DOHH2 (cell line): ENCODE measurements at regions not wholly inside any gene's neighbourhood (a gene's known extent, or its start where the extent isn't known, plus 50 kb on each side); places are given as distances from the start of the nearest gene placed in this dataset.

Experiments
- H3F3A ChIP-seq: fragments of 200-600 bp; sonication (generic), shearing (Covaris generic); 2 replicates; pipeline ENCODE4 v1.6.0; 2016; ENCODE audit warnings: antibody characterized with exemption, mild to moderate bottlenecking; ENCODE audit not compliant: control insufficient read depth, insufficient read depth
- H3K27ac ChIP-seq: fragments of 200-600 bp; sonication (generic); 2 replicates; pipeline ENCODE4 v1.5.1; 2014; ENCODE audit warnings: low read depth, mild to moderate bottlenecking, low read length, moderate library complexity
- H3K27me3 ChIP-seq: fragments of 200-600 bp; sonication (generic); 2 replicates; pipeline ENCODE4 v1.6.1; 2014; ENCODE audit warnings: mild to moderate bottlenecking, low read length, mixed read lengths; ENCODE audit not compliant: control insufficient read depth
- H3K36me3 ChIP-seq: fragments of 200-600 bp; sonication (generic); 2 replicates; pipeline ENCODE4 v1.6.1; 2014; ENCODE audit warnings: mild to moderate bottlenecking, low read length, moderate library complexity, mixed read lengths; ENCODE audit not compliant: control insufficient read depth
- H3K4me1 ChIP-seq: fragments of 200-600 bp; sonication (generic); 2 replicates; pipeline ENCODE4 v1.6.1; 2014; ENCODE audit warnings: mild to moderate bottlenecking, low read length, mixed read lengths; ENCODE audit not compliant: control insufficient read depth
- H3K4me2 ChIP-seq: fragments of 200-600 bp; sonication (generic); 2 replicates; pipeline ENCODE4 v1.6.0; 2014; ENCODE audit warnings: mild to moderate bottlenecking, low read length, moderate library complexity
- H3K4me3 ChIP-seq: fragments of 200-600 bp; sonication (generic); 2 replicates; pipeline ENCODE4 v1.5.1; 2014; ENCODE audit warnings: mild to moderate bottlenecking, low read length, mixed read lengths
- H3K79me2 ChIP-seq: fragments of 200-600 bp; sonication (generic); 2 replicates; pipeline ENCODE4 v1.6.1; 2014; ENCODE audit warnings: mild to moderate bottlenecking, low read length, mixed read lengths; ENCODE audit not compliant: control insufficient read depth
- H3K9me2 ChIP-seq: fragments of 200-600 bp; sonication (generic); replicated peaks from 2 replicates; pipeline ENCODE4 v1.6.1; 2014; ENCODE audit warnings: mild to moderate bottlenecking, low read length, mixed read lengths; ENCODE audit not compliant: control insufficient read depth
- H3K9me3 ChIP-seq: fragments of 200-600 bp; sonication (generic); 2 replicates; pipeline ENCODE4 v1.6.1; 2014; ENCODE audit warnings: antibody characterized with exemption, low read length, mixed read lengths; ENCODE audit not compliant: control insufficient read depth, insufficient read depth
- H4K20me1 ChIP-seq: fragments of 200-600 bp; sonication (generic); 2 replicates; pipeline ENCODE4 v1.6.0; 2014; ENCODE audit warnings: low read depth, mild to moderate bottlenecking, antibody characterized with exemption, low read length, moderate library complexity; ENCODE audit not compliant: control insufficient read depth, insufficient read depth
- EZH2phosphoT487 ChIP-seq: fragments of 200-600 bp; sonication (generic); IDR thresholded peaks from 2 replicates; pipeline ENCODE4 v1.6.1; 2017; ENCODE audit warnings: borderline replicate concordance, mild to moderate bottlenecking, antibody characterized with exemption, low read length, moderate library complexity, mixed read lengths
- TF ChIP-seq, protein P1 (sequence below): fragments of 200-600 bp; sonication (generic); IDR thresholded peaks from one replicate; pipeline ENCODE4 v1.5.1; 2014; ENCODE audit warnings: antibody characterized with exemption, mild to moderate bottlenecking, low read depth, low read length; ENCODE audit not compliant: poor library complexity, severe bottlenecking

DNA sequence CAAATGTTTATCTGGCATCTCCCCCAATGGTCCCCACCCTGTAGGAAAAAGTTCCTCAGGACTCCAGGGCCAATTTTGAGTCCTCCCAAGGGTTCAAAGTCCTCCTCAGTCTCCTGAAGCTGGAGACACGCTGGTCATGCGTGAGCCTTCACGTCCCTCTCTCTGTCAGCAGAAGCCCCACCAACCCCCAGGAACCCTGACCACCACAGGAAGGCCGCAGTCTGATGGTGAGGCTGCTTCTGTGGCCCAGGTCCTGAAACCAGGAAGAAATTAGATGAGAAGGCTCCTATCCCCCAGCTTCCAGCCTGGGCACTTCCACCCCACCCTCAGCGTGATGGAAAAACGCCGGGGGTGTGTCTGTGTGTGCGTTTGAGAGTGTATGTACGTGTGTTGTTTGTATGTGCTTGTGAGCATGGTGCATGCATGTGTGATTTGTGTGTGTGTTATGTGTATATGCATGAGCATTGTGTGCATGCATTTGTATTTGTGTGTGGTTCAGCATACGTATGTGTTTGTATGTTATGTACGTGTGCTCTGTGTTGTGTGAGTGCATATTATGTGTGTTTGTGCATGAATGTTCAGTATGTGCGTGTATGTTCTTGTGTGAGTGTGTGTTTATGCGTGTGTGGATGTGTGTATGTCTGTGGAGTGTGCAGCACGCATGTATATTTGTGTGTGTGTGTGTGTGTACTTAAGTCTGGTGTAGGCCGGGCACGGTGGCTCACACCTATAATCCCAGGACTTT, 92.5 kb downstream of the SIK1 start:
- Histone ChIP-seq H3K36me3 (no peaks in the 10 kb centered on the region), H3K27me3 (no peaks in the 10 kb centered on the region), H4K20me1 (no peaks in the 10 kb centered on the region), H3K4me3 (no peak overlapping the region), H3K79me2 (no peaks in the 10 kb centered on the region), H3F3A (no peaks in the 10 kb centered on the region), H3K4me2 (no peak overlapping the region), H3K9me3 (peaks cover 11% of the 10 kb centered on the region; the same call in 1 of the 2 replicates), H3K4me1 (peaks cover 24% of the 10 kb centered on the region), H3K9me2 (no peaks in the 10 kb centered on the region), H3K27ac (no peak overlapping the region)
- TF ChIP-seq, protein P1, sequence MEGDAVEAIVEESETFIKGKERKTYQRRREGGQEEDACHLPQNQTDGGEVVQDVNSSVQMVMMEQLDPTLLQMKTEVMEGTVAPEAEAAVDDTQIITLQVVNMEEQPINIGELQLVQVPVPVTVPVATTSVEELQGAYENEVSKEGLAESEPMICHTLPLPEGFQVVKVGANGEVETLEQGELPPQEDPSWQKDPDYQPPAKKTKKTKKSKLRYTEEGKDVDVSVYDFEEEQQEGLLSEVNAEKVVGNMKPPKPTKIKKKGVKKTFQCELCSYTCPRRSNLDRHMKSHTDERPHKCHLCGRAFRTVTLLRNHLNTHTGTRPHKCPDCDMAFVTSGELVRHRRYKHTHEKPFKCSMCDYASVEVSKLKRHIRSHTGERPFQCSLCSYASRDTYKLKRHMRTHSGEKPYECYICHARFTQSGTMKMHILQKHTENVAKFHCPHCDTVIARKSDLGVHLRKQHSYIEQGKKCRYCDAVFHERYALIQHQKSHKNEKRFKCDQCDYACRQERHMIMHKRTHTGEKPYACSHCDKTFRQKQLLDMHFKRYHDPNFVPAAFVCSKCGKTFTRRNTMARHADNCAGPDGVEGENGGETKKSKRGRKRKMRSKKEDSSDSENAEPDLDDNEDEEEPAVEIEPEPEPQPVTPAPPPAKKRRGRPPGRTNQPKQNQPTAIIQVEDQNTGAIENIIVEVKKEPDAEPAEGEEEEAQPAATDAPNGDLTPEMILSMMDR = no peak
- TF ChIP-seq EZH2phosphoT487 = no peak

DNA sequence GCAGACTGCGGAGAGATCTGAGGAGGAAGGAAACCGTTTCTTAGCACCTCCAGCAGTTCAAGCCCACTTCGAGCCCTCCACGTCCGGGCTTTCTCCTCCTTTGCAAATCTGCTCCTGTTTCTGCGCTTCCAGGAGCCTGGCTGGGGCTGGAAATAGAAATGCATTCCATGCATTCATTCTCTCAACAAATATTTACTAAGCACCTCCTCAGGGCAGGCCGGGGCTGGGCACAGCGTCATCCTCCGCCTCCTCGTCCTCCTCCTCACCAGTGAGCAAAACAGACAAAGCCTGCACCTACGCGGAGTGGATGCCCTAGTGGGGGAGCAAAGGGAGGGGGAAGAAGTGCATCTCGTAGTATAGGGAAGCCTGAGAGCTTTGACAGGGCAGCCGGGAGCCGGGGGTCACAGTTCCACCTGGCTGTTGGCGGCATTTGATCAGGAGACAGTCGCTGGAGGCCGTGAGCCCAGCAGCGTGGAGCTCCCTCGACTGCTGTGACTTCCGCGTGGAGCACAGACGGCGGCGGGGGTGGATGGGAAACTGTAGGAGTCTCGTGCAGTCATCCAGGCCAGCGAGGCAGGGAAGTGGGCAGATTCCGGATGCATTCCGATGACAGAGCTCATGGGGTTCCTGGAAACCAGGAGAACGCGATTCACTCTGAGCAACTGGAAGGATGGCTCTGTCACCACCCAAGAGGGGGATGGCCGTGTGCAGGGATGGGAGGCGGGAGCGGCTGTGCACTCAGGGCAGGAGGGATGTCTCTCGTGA, 93.5 kb downstream of the SIK1 start:
- H3K79me2 ChIP-seq = no peaks in the 10 kb centered on the region
- H3K4me2 ChIP-seq = no peak overlapping the region
- H3K27me3 ChIP-seq = no peaks in the 10 kb centered on the region
- H3F3A ChIP-seq = no peaks in the 10 kb centered on the region
- TF ChIP-seq EZH2phosphoT487 = no peak
- TF ChIP-seq, protein P1 = no peak
- H3K4me1 ChIP-seq = peaks cover 15% of the 10 kb centered on the region
- peaks cover 11% of the 10 kb centered on the region; the same call in 1 of the 2 replicates for H3K9me3 ChIP-seq
- H3K9me2 ChIP-seq = no peaks in the 10 kb centered on the region
- H4K20me1 ChIP-seq = no peaks in the 10 kb centered on the region
- no peak overlapping the region for H3K27ac ChIP-seq
- no peak overlapping the region for H3K4me3 ChIP-seq
- no peaks in the 10 kb centered on the region for H3K36me3 ChIP-seq

DNA sequence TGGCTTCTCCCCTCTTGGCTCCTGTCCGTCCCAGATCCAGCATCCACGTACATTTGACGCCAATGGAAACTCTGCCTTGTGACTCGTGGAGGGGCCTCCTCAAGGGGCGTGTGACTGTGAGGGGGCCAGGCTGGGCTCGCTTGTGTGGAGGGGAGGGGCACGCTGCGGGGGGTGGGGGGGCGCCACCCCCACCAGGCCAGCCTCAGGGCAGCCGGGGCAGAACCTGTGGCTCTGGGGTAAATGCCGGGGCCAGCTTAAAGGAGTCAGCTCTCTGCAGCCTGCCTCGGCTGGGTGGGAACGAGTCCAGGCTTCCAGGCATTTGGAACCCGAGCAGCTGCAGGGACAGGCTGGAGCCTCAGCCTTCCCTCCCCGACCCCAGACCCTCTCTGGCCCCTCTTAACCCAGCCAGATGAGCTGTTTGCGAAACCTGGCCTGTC, 94.1 kb downstream of the SIK1 start:
- Histone ChIP-seq H3K27me3 (no peaks in the 10 kb centered on the region), H3K4me3 (no peak overlapping the region), H3K27ac (no peak overlapping the region), H3K36me3 (no peaks in the 10 kb centered on the region), H3K9me2 (no peaks in the 10 kb centered on the region), H3K4me2 (no peak overlapping the region), H3K79me2 (no peaks in the 10 kb centered on the region), H3K9me3 (peaks cover 11% of the 10 kb centered on the region; the same call in 1 of the 2 replicates), H3K4me1 (peaks cover 9% of the 10 kb centered on the region), H3F3A (no peaks in the 10 kb centered on the region), H4K20me1 (no peaks in the 10 kb centered on the region)
- TF ChIP-seq, protein P1 = no peak
- TF ChIP-seq EZH2phosphoT487 = no peak
